GM12878 (cell line): ENCODE measurements at regions not wholly inside any gene's neighbourhood (a gene's known extent, or its start where the extent isn't known, plus 50 kb on each side); places are given as distances from the start of the nearest gene placed in this dataset.

Experiments used
- CHD2 ChIP-seq: IDR thresholded peaks from 2 replicates; pipeline ENCODE4 v1.6.1; 2011; ENCODE audit warnings: low read depth, low read length, improper control_type of control experiment, borderline replicate concordance
- ESRRA ChIP-seq: IDR thresholded peaks from 2 replicates; pipeline ENCODE4 v1.6.1; 2012; ENCODE audit warnings: mild to moderate bottlenecking, low read length, improper control_type of control experiment
- IKZF2 ChIP-seq, 2 experiments: fragments of 450-650 bp; IDR thresholded peaks; 2 replicates each; pipeline ENCODE4 v1.6.1; 2017; ENCODE audit warnings: mild to moderate bottlenecking in 2 of 2, moderate library complexity in 2 of 2
- JUND ChIP-seq: IDR thresholded peaks from 2 replicates; pipeline ENCODE4 v1.6.1; 2012; ENCODE audit warnings: low read depth, mild to moderate bottlenecking, low read length, improper control_type of control experiment, moderate library complexity
- NBN ChIP-seq: fragments of 450-650 bp; IDR thresholded peaks from 2 replicates; pipeline ENCODE4 v1.6.1; 2016
- NRF1 ChIP-seq: conservative IDR thresholded peaks from 2 replicates; pipeline ENCODE4 v1.6.1; 2011; ENCODE audit warnings: mild to moderate bottlenecking, low read depth, low read length, improper control_type of control experiment
- SIN3A ChIP-seq: IDR thresholded peaks from 2 replicates; pipeline ENCODE4 v1.6.1; 2012; ENCODE audit warnings: low read depth, low read length, improper control_type of control experiment
- SMC3 ChIP-seq: IDR thresholded peaks from 2 replicates; pipeline ENCODE4 v1.6.1; 2011; ENCODE audit warnings: low read length, improper control_type of control experiment, borderline replicate concordance
- SPI1 ChIP-seq: IDR thresholded peaks from 2 replicates; pipeline ENCODE4 v1.6.1; 2011; ENCODE audit warnings: low read depth, mild to moderate bottlenecking, low read length, moderate library complexity, borderline replicate concordance; ENCODE audit not compliant: insufficient read depth
- STAT1 ChIP-seq: fragments of 450-650 bp; conservative IDR thresholded peaks from 2 replicates; pipeline ENCODE4 v1.6.1; 2014; ENCODE audit warnings: antibody characterized with exemption, mild to moderate bottlenecking
- SUPT20H ChIP-seq: IDR thresholded peaks from 2 replicates; pipeline ENCODE4 v1.6.1; 2011; ENCODE audit warnings: low read depth, mild to moderate bottlenecking, low read length, moderate library complexity, borderline replicate concordance; ENCODE audit not compliant: control insufficient read depth
- TCF12 ChIP-seq: IDR thresholded peaks from 2 replicates; pipeline ENCODE4 v1.6.1; 2011; ENCODE audit warnings: low read depth, mild to moderate bottlenecking, low read length
- ZNF622 ChIP-seq: fragments of 450-650 bp; IDR thresholded peaks from 2 replicates; pipeline ENCODE4 v1.6.1; 2017; ENCODE audit warnings: mild to moderate bottlenecking, inconsistent platforms
- TF ChIP-seq, protein P1 (sequence below): fragments of 450-650 bp; IDR thresholded peaks from 2 replicates; pipeline ENCODE4 v1.6.1; 2016; ENCODE audit warnings: mild to moderate bottlenecking
- TF ChIP-seq, protein P2 (sequence below): IDR thresholded peaks from 2 replicates; pipeline ENCODE4 v1.6.1; 2011; ENCODE audit warnings: low read depth, mild to moderate bottlenecking, low read length, moderate library complexity, borderline replicate concordance; ENCODE audit errors: extremely low read depth

DNA sequence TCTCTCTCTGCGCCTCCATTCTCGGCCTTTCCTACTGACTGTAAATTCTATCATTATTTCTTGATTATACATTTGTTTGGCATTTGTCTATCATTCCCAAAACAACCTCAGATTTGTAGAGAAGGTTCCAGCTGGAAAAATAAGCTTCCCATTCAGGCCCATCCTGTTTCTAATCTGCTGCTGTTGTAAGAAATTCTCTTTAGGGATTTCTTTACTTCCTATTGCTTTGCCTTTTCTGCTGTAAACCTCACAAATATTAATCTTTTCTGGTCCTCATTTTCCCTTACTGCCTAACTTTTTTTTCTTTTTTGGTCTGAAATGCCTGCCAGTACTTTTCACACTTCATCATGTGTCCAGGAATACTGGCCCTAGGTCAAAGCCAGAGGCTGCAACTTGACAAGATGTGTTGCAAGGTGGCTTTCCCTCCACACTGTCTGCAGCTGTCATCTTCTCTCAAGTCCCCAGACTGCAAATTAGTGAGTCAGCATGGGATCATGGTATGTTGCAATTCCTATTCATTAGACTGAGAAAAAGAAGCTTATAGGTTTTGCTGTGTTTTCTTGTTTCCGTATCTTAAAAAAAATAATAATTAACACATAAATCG lies 858.7 kb upstream of the CHORDC1 start (continued):
- TF ChIP-seq, protein P1, sequence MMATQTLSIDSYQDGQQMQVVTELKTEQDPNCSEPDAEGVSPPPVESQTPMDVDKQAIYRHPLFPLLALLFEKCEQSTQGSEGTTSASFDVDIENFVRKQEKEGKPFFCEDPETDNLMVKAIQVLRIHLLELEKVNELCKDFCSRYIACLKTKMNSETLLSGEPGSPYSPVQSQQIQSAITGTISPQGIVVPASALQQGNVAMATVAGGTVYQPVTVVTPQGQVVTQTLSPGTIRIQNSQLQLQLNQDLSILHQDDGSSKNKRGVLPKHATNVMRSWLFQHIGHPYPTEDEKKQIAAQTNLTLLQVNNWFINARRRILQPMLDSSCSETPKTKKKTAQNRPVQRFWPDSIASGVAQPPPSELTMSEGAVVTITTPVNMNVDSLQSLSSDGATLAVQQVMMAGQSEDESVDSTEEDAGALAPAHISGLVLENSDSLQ: no peak
- TF ChIP-seq NBN (no peak), SUPT20H (no peak), NRF1 (no peak), SMC3 (no peak), STAT1 (no peak), CHD2 (no peak), JUND (no peak), ESRRA (no peak), TCF12 (no peak), ZNF622 (no peak), SPI1 (no peak), SIN3A (no peak), IKZF2 (IDR thresholded peaks at IDR 0.05) (no peak)
- TF ChIP-seq, protein P2, sequence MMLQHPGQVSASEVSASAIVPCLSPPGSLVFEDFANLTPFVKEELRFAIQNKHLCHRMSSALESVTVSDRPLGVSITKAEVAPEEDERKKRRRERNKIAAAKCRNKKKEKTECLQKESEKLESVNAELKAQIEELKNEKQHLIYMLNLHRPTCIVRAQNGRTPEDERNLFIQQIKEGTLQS: no peak
